ENCODE measurements at regions not wholly inside any gene's neighbourhood (a gene's known extent, or its start where the extent isn't known, plus 50 kb on each side); places are given as distances from the start of the nearest gene placed in this dataset.
"Not testable (repeated sequence)": the region's sequence is repeated elsewhere in the genome, so short reads cannot be mapped to it uniquely, and the experiment has no call there.

DNA sequence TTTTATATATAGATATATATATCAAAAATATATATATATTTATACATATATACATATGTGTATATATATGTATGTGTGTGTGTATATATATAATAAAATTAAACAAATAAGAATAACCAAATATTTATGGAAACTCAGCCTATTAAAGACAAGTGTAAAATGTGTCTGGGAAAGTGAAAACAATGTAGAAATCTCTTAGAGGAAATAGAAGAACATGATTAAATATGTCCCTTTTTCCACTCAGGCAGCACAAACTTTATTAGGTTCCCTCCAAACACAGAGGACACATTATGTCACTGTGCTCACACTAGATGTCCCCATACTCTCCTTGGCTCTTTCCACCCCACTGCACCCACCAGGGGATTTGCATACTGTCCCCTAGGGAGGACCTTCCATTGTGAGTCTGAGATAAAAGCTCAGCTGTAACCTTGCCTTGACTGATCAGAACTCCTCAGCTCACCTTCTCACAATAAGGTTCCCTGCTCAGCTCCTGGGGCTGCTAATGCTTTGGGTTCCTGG, 1360.7 kb downstream of the RPIA start:
- not testable (repeated sequence) for DNase-seq (ENCODE audit: low read depth, low spot score)

GRCh38 chr2:90069290-90069894, 1377.9 kb downstream of the RPIA start:
- peak; percentile 86 for DNase-seq (ENCODE audit: low read depth, low spot score)

DNA sequence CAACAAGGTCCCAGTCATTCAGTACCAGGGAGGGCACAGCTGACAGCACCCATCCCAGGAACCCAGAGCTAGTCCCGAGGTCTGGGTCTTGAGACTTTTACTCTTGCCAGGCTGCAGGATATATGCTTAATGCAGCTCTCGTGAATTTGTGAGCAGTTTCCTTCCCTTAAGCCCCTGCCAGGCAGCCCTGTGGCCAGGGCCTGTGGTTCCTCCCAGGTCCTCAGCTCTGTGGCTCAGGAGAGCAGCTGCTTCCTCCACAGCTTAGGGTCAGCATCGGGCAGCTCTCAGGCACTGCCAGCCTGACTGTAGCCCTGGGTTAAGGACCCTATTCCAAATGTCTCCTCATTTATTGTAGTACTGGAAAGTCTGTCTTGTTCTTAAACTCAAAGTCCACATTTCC, 1384.8 kb downstream of the RPIA start:
- no peak for DNase-seq (ENCODE audit: low read depth, low spot score)

DNA sequence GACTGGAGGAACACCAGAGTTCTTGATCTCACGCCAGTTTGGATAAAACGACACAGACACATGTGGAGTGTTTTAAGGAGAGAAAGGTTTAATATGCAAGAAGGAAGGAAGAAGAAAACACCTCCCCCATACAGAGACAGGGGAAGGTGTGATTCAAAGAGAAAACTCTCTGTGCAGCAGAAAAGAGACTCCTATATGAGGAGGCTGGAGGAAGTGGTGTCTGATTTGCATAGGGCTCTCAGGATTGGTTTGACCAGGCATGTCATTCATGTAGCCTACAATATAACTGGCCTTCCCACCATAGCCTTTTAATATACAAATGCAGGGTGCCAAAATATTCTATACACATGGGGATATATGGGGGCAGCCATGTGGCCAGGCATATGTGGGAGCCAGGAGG, 1386.5 kb downstream of the RPIA start:
- no peak for DNase-seq (ENCODE audit: low read depth, low spot score)

GRCh38 chr2:90079374-90079773, 1387.9 kb downstream of the RPIA start:
- no peak for DNase-seq (ENCODE audit: low read depth, low spot score)

- DNase-seq (ENCODE audit: low read depth, low spot score) = peak; percentile 43
Measured at GRCh38 chr2:90087792-90088191, 1396.3 kb downstream of the RPIA start.

DNA sequence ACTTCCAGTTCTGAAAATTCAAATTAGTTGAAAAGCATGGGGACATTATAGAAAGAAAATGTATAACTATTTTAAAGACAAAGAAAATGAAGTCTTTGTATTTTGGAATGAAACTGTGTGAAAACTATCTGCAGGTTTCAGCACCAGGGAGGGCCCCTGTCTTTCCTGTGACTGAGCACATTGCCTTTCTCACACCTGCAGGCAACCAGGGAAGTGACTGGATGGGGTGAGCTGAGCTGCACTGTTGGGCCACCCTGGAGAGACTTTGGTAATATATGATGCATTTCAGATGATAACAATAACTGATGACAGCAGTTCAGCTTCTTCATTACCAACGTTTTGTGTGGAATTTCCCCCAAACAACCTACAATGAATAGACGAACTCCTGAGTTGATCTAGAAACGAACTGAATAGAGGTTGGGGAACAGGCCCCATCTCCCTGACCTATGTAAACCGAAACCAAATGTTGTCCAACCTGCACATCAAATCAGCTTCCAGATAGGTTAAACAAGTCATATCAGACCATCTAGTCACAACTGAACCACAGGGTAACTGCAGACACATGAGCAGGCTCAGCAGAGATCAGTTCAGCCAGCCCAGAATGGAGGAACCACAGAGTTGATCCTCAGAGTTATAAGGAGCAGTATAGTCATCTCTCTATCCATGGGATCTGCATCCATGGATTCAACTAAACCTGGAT, 1402.2 kb downstream of the RPIA start:
- not testable (repeated sequence) for DNase-seq (ENCODE audit: low read depth, low spot score)

GRCh38 chr2:90097617-90098016, 1406.1 kb downstream of the RPIA start:
- not testable (repeated sequence) for DNase-seq (ENCODE audit: low read depth, low spot score)

GRCh38 chr2:90105142-90105541, 1413.7 kb downstream of the RPIA start:
- peak; percentile 58 for DNase-seq (ENCODE audit: low read depth, low spot score)

- not testable (repeated sequence) for DNase-seq (ENCODE audit: low read depth, low spot score)
Measured at GRCh38 chr2:90123409-90123808, 1431.9 kb downstream of the RPIA start.

- DNase-seq (ENCODE audit: low read depth, low spot score) = not testable (repeated sequence)
Measured at GRCh38 chr2:90139046-90139445, 1447.6 kb downstream of the RPIA start.

- not testable (repeated sequence) for DNase-seq (ENCODE audit: low read depth, low spot score)
Measured at GRCh38 chr2:90141558-90141957, 1450.1 kb downstream of the RPIA start.

DNA sequence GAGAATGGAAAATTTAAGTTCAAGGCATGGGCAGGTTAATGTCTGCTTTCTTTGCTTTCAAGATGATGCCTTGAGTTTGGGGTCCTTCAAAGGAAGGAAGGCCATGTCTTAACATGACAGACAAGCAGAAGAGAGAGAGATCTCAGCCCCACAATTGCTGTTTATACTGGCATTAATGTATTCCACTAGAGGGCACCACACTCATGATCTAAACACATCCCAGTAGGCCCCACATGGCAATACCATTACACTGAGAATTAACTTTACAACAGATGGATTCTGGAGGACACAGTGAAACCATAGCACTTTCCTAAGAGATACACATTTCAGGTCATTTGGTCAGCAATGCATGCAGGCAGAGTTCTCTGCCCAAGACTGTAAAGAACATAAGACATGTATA, 1460.3 kb downstream of the RPIA start:
- peak; percentile 4 for DNase-seq (ENCODE audit: low read depth, low spot score)

DNA sequence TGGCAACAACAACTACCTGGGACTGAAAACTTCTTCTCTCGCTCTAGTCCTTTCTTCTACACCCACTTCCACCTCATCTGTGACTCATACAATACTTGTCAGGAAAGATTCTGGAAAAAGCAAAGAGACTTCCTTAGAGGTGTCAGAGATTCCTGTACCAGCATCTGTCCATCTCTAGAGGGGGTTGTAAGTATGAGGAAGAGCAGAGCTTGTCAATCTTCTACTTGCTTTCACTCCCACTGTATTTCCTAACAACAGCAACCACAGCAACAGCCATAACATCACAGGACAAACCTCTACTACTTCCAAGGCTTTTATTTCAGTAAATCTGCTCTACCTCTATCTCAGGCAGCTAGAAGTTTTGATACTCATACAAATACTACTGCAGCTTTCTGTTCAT, 1479.5 kb downstream of the RPIA start:
- DNase-seq (ENCODE audit: low read depth, low spot score) = not testable (repeated sequence)

GRCh38 chr2:90173081-90173480, 1481.6 kb downstream of the RPIA start:
- not testable (repeated sequence) for DNase-seq (ENCODE audit: low read depth, low spot score)

GRCh38 chr2:90179591-90179990, 1488.1 kb downstream of the RPIA start:
- DNase-seq (ENCODE audit: low read depth, low spot score) = not testable (repeated sequence)

DNA sequence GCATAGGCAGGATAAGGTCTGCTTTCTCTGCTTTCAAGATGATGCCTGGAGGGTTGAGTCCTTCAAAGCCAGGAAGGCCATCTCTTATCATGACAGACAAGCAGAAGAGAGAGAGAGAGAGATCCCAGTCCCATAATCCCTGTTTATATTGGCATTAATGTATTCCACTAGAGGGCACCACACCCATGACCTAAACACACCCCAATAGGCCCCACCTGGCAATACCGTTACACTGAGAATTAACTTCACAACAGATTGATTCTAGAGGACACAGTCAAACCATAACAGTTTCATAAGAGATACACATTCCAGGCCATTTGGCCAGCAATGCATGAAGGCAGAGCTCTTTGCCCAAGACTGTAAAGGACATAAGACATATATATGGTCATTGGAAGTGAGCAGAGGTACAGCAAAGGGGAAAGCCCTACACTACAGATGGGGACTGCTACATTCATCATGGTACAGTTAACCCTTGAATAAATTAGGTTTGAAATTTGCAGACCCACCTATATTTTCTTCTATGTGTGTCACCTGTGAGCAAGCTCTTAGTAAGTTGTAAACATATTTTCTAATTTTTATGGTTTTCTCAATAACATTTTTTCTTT, 1516.1 kb downstream of the RPIA start:
- peak; percentile 10 for DNase-seq (ENCODE audit: low read depth, low spot score)

- DNase-seq (ENCODE audit: low read depth, low spot score) = no peak
Measured at GRCh38 chr2:90209009-90209408, 1517.5 kb downstream of the RPIA start.

DNA sequence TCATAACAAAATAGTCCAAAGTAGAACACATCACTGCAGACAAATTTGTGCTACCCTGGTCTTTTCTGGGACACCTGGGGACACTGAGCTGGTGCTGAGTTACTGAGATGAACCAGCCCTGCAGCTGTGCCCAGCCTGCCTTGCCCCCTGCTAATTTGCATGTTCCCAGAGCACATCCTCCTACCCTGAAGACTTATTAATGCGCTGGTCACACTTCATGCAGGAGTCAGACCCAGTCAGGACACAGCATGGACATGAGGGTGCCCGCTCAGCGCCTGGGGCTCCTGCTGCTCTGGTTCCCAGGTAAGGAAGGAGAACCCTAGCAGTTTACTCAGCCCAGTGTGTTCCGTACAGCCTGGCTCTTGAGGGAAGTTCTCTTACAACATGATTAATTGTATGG, 1518.3 kb downstream of the RPIA start:
- DNase-seq (ENCODE audit: low read depth, low spot score) = no peak

DNA sequence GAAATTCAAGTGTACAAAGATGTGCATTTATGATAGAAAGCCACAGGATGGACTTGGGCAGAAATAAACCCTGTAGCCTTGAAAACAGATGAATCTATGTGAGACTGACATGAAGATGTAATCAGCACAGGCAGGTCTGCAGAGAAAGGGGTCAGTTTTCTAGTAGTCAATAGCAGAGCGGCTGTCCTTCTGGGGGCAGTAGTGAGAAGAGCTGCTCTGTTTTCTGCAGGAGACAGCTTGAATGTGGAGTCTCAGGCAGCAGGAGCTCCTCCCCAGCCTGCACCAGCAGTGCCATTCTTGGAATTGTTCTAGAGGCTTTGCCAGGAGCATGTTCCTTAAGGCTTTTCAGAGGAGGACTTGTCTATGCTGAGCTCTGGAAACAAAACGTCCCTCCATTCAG, 1524.4 kb downstream of the RPIA start:
- DNase-seq (ENCODE audit: low read depth, low spot score) = peak; percentile 17

DNA sequence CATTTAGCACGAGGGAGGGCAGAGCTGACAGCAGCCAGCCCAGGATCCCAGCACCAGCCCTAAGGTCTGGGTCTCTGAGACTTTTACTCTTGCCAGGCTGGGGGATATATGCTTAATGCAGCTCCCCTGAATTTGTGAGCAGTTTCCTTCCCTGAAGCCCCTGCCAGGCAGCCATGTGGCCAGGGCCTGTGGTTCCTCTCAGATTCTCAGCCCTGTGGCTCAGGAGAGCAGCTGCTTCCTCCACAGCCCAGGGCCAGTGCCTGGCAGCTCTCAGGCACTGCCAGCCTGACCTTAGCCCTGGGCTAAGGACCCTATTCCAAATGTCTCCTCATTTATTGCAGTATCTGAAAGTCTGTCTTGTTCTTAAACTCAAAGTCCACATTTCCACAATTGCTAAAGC, 1525.3 kb downstream of the RPIA start:
- not testable (repeated sequence) for DNase-seq (ENCODE audit: low read depth, low spot score)

- not testable (repeated sequence) for DNase-seq (ENCODE audit: low read depth, low spot score)
Measured at GRCh38 chr2:90218534-90218933, 1527.1 kb downstream of the RPIA start.
